ENCODE measurements at regions not wholly inside any gene's neighbourhood (a gene's known extent, or its start where the extent isn't known, plus 50 kb on each side); places are given as distances from the start of the nearest gene placed in this dataset.

DNA sequence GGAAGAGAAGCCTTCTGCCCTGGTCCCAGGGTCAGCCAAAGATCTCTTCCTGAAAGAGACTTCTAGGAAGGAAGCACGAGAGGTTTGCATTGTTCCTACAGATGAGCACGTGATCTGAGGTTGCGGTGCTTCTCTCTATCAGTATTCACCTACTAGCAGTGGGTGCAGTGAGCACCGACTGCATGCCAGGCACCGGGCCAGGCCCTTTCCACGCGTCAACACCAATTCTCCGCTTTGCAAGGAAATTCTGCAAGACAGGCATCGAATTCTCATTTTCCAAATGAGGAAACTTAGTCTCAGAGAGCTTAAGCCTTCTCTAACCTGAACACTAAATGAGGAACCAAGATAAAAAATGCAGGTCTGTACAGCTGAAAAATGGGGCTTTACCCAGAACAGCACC is 151.5 kb upstream of the MYCN start (continued):
- TF ChIP-seq SCRT1 (tag by site-specific recombination; IDR thresholded peaks at IDR 0.05; ENCODE audit: borderline replicate concordance) (no peak), ZNF121 (tag by site-specific recombination; IDR thresholded peaks at IDR 0.05) (no peak), SP2 (tag by site-specific recombination; IDR thresholded peaks at IDR 0.05) (no peak), ZNF830 (tag by site-specific recombination; IDR thresholded peaks at IDR 0.05; ENCODE audit: low read depth) (no peak), TRIM28 (IDR thresholded peaks at IDR 0.05; ENCODE audit: borderline replicate concordance, low read length) (no peak), ZNF530 (tag by site-specific recombination; IDR thresholded peaks at IDR 0.05; ENCODE audit: low read depth) (no peak), ZBTB8A (tag by site-specific recombination; IDR thresholded peaks at IDR 0.05) (no peak)

DNA sequence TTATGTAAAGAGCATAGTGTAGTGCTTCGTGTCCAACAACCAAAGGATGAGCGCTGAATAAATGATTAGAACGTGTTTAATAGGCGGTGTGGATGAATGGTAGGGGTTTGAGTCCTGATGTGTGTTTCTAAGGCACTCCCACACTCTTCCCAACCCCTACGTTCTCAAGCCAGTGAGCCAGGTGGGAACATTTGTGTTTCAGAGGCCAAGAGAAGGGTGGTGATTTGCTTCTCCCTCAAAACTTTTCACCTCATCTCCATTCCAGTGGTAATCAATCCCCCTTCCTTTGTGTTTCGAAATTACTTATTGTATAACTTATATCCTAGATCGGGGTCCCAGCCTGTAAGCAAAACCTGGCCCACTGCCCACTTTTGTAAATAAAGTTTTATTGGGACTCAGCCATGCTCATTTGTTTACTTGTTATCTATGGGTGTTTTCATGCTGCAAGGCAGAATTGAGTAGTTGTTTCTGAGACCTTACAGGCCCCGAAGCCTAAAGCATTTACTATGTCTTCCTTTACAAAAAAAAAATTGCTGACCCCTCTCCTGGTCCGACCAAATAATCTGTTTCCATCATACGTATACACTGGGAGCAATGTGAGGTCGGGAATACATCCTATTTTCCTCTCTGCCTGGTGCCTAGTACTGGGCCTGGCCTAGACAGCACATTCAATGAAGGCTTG is 150.8 kb upstream of the MYCN start:
- ChIA-PET CTCF (no interaction called here), POLR2A (no interaction called here)
- H3K4me1 ChIP-seq (ENCODE audit: control insufficient read depth, insufficient read depth, low read length), result no peaks in the 10 kb centered on the region
- no peak overlapping the region for H3K4me3 ChIP-seq (ENCODE audit: low read depth, low read length)
- H3K9me3 ChIP-seq (ENCODE audit: control insufficient read depth, insufficient read depth, low read depth, low read length), result no peaks in the 10 kb centered on the region
- TF ChIP-seq IKZF3 (tag by site-specific recombination; IDR thresholded peaks at IDR 0.05), result no peak
- TF ChIP-seq ZNF433 (tag by site-specific recombination; IDR thresholded peaks at IDR 0.05; ENCODE audit: low read depth), result no peak
- no peak for TF ChIP-seq ZNF140 (tag by site-specific recombination; IDR thresholded peaks at IDR 0.05)
- TF ChIP-seq SP2 (tag by site-specific recombination; IDR thresholded peaks at IDR 0.05), result no peak
- no peak for TF ChIP-seq ZNF792 (tag by site-specific recombination; IDR thresholded peaks at IDR 0.05)
- no peak for TF ChIP-seq MZF1 (tag by site-specific recombination; IDR thresholded peaks at IDR 0.05; ENCODE audit: borderline replicate concordance)
- H3K36me3 ChIP-seq (ENCODE audit: control insufficient read depth in 2 of 2, insufficient read depth in 1 of 2, low read length in 2 of 2), result no peaks in the 10 kb centered on the region
- H3K27ac ChIP-seq (ENCODE audit: extremely low read depth, low read depth, low read length), result no peak overlapping the region

DNA sequence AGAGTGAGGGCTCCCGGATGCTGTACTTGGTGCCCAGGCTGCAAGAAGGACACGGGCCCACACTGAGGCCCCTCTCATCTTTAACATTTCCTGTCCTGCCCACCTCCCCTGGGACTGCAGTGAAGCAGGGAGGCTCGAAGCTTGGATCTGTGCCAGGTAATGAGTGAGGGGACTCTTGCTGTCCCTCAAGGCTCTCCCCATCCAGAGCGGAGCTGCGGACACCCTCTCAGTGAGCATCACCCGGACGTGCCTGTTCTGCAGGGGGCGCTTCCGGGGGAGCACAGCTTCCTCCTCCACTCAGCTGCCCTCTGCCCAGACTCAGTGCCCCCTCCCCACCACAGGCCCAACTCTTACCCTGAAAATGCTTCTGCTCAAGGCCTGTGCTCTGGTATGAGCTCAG is 150.0 kb upstream of the MYCN start:
- H3K36me3 ChIP-seq (ENCODE audit: control insufficient read depth in 2 of 2, insufficient read depth in 1 of 2, low read length in 2 of 2), result no peaks in the 10 kb centered on the region
- ChIA-PET CTCF (interaction anchor here (0.5 kb wide), 1 partner anchor 26 kb away, joined by 3 read pairs; no protein-coding TSS in a partner anchor), POLR2A (no interaction called here)
- H3K27ac ChIP-seq (ENCODE audit: extremely low read depth, low read depth, low read length), result no peak overlapping the region
- TF ChIP-seq FEZF1 (tag by site-specific recombination; IDR thresholded peaks at IDR 0.05), result no peak
- no peak for TF ChIP-seq ZNF311 (tag by site-specific recombination; IDR thresholded peaks at IDR 0.05; ENCODE audit: borderline replicate concordance)
- no peak for TF ChIP-seq ZNF837 (tag by site-specific recombination; IDR thresholded peaks at IDR 0.05)
- TF ChIP-seq ZNF146 (tag by site-specific recombination; IDR thresholded peaks at IDR 0.05), result no peak
- no peak for TF ChIP-seq ZNF610 (tag by site-specific recombination; IDR thresholded peaks at IDR 0.05; ENCODE audit: borderline replicate concordance)
- no peak for TF ChIP-seq TRIM28 (IDR thresholded peaks at IDR 0.05; ENCODE audit: borderline replicate concordance, low read length)
- TF ChIP-seq ZNF473 (tag by site-specific recombination; IDR thresholded peaks at IDR 0.05), result no peak
- TF ChIP-seq, protein P1, sequence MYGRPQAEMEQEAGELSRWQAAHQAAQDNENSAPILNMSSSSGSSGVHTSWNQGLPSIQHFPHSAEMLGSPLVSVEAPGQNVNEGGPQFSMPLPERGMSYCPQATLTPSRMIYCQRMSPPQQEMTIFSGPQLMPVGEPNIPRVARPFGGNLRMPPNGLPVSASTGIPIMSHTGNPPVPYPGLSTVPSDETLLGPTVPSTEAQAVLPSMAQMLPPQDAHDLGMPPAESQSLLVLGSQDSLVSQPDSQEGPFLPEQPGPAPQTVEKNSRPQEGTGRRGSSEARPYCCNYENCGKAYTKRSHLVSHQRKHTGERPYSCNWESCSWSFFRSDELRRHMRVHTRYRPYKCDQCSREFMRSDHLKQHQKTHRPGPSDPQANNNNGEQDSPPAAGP (tag by site-specific recombination; IDR thresholded peaks at IDR 0.05), result no peak
- TF ChIP-seq ZNF555 (tag by site-specific recombination; conservative IDR thresholded peaks at IDR 0.05), result no peak
- TF ChIP-seq TCF7L2 (IDR thresholded peaks at IDR 0.05; ENCODE audit: borderline replicate concordance, low read depth, low read length), result no peak
- no peak for TF ChIP-seq ZNF366 (tag by site-specific recombination; conservative IDR thresholded peaks at IDR 0.05)
- no peaks in the 10 kb centered on the region for H3K9me3 ChIP-seq (ENCODE audit: control insufficient read depth, insufficient read depth, low read depth, low read length)
- no peak overlapping the region for H3K4me3 ChIP-seq (ENCODE audit: low read depth, low read length)
- H3K4me1 ChIP-seq (ENCODE audit: control insufficient read depth, insufficient read depth, low read length), result no peaks in the 10 kb centered on the region
